NCI-H748 (cell line): ENCODE measurements at regions not wholly inside any gene's neighbourhood (a gene's known extent, or its start where the extent isn't known, plus 50 kb on each side); places are given as distances from the start of the nearest gene placed in this dataset.
A peak's percentile ranks its signal among the peaks of the same experiment; 100 is the strongest.
"Not testable (repeated sequence)": the region's sequence is repeated elsewhere in the genome, so short reads cannot be mapped to it uniquely, and the experiment has no call there.

ENCODE experiments used
- DNase-seq: peaks from one replicate; lab custom pipeline; 2025; ENCODE audit not compliant: unreplicated experiment; lab: John Stamatoyannopoulos, UW

- DNase-seq = no peak
These were observed 73.9 kb downstream of the LSM3 start for GRCh38 chr3:14252321-14253021.

- DNase-seq = no peak
These were observed 74.5 kb downstream of the LSM3 start for GRCh38 chr3:14253022-14253706.

DNA sequence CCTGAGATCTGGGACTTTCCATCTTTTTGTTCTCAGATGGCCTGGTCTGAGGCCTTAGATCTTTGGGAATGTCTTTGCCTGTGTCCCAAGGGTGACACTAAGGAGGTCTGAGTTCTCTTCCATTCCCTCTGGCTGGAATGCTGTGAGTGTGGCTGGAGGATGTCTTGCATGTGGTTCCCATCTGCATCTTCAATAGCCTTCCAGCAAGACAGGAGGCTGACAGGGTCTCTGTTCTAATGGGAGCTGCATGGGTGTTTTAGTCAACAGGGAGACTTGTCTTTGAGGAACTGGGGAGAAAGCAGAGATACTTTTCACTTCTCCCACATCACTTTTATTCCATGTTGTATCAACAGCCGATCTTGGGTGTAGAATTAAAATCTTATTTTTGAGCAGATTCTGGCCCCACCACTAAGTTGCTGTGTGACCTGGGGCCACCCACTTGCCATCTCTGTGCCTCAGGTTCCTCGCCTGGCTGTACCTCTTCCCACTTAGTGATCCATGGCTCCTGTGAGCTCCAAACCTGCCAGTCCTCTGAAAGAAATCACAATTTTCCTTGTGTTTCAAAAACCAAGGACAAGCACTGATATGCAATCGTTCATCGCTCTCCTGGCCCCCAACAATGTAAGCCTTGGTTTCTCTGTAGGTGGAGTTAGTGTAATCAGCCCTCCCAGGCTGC, 75.2 kb downstream of the LSM3 start:
- no peak for DNase-seq

- no peak for DNase-seq
These were observed 76.4 kb downstream of the LSM3 start for GRCh38 chr3:14254812-14255702.

- DNase-seq = peak; percentile 19
These were observed 77.4 kb downstream of the LSM3 start for GRCh38 chr3:14256046-14256445.

GRCh38 chr3:14256561-14257342, 78.1 kb downstream of the LSM3 start:
- peak; percentile 17 for DNase-seq

DNA sequence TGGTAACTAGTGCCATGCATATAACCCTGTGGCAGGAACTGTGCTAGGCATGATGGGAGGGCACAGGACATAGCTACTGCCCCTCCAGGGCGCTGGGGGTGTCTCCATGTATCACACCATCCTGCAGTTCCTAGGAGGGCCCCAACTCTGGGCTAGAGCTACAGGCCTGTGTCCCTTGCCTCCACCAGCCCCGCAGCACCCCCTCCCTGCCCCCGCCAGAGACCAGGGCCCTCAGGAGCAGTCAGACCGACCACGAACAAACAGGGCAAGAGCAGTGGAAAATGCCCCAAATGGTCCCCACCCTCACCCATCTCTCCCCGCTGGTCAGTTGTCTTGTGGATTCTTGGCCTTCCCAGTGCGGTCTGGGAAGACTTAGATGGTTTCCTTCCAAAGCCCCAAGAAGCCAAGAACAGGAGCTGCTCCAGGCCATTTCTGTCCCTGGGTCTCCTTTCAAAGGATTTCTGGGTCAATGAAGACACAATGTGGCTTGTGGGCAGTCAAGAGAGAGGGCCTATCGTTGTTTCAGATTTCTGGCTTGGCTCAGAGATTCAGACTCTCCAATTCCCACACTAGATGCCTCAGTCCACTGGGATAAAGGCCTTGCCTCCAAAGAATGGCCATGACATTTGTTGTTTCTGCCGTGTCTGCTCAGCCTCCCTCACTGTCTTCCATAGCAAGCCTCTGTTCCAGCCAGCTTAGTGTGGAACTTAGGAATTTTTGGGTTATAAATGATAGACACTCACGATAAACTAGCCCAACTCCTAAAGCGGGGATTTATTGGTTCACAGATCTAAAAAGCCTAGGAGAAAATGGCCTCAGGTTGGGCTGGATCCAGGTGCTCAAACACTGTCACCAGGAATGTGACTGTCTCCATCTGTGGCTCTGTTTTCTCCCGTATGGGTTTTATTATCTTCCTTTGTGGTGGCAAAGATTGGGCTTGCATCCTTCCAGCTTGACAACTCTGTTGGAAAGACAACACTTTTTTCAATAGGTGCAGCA, 80.6 kb downstream of the LSM3 start:
- DNase-seq = no peak

GRCh38 chr3:14260463-14260862, 81.8 kb downstream of the LSM3 start:
- no peak for DNase-seq

GRCh38 chr3:14261229-14261628, 82.6 kb downstream of the LSM3 start:
- peak; percentile 61 for DNase-seq

GRCh38 chr3:14262212-14262611, 83.6 kb downstream of the LSM3 start:
- no peak for DNase-seq

DNA sequence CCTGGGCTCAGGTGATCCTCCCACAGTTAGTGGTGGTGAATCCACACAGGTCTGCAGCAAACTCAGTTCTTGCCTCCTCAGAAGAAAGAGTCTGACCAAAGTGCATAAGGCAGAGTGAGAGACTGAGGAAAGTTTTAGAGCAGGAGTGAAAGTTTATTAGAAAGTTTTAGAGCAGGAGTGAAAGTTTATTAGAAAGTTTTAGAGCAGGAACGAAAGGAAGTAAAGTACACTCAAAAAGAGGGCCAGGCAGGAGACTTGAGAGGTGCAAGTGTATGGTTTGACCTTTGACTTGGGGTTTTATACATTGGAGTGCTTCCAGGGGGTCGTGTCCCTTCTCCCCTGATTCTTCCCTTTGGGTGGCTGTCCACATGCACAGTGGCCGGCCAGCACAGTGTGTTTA, 84.2 kb downstream of the LSM3 start:
- no peak for DNase-seq

DNA sequence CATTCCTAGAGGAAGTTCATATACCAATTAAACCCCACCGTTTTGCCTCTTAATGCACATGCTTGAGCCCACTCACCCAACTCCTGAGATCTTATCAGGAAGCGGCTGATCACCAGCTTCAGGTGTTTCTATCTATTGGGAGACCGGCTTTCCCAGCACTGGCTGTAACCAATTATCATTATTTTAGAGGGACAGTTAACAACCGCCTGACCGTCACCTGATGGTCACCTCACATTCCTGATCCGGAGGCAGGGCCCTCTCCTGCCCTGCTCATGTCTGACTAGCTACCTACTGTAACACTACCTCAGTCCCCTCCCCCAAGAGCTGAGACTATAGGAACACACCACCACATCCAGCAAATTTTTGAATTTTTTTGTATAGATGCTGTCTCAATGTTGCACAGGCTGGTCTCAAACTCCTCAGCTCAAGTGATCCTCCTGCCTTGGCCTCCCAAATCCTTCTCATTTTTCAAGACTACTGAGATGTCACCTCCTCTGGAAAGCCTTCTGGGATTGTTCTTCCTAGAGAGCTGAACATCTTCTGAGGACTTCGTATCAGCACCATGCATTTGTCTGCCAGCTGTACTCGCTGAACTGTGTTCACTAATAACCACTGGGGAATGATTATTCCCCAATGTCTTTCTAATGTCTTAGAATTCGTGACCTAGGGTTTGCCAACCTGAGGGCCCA, 84.8 kb downstream of the LSM3 start:
- no peak for DNase-seq

GRCh38 chr3:14265246-14265962, 86.8 kb downstream of the LSM3 start:
- DNase-seq = peak; percentile 83

- DNase-seq = no peak
These were observed 87.7 kb downstream of the LSM3 start for GRCh38 chr3:14266361-14266760.

- no peak for DNase-seq
These were observed 89.4 kb downstream of the LSM3 start for GRCh38 chr3:14267976-14268375.

DNA sequence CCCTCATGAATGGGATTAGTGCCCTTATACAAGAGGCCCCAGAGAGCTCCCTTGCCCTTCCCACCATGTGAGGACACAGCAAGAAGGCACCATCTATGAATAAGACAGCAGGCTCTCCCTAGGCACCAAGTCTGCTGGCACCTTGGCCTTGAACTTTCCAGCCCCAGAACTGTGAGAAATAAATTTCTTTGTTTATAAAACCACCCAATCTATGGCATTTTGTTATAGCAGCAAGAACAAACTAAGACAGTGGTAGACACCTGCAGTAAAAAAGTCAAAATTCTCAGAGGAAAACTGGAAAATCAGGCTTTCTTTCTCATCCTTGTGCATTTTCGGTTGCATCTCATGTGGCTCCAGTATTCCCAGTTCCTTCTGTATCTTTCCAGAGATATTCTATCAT, 90.3 kb downstream of the LSM3 start:
- DNase-seq = no peak

DNA sequence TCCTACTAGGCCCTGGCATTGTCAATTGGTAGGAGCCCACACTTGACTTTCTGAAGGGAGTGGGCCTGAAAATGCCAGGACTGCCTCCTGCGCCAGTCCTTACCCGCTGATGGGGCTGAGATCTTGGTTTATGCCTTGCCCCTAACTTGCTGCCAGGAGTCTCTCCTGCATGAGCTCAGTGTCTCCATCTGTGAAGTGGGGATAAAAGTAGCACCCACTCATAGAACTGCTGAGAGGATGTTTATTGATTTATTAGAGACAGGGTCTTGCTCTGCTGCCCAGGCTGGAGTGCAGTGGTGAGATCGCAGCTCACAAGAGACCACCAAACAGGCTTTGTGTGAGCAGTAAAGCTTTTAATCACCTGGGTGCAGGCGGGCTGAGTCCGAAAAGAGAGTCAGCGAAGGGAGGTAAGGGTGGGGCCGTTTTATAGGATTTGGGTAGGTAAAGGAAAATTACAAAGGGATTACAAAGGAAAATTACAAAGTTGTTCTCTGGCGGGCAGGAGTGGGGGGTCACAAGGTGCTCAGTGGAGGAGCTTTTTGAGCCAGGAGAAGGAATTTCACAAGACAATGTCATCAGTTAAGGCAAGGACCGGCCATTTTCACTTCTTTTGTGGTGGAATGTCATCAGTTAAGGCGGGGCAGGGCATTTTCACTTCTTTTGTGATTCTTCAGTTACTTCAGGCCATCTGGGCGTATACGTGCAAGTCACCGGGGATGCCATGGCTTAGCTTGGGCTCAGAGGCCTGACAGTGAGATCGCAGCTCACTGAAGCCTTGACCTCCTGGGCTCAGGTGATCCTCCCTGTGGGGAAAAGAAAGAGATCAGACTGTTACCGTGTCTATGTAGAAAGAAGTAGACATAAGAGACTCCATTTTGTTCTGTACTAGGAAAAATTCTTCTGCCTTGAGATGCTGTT, 93.7 kb downstream of the LSM3 start:
- DNase-seq = not testable (repeated sequence)
